ENCODE measurements at regions not wholly inside any gene's neighbourhood (a gene's known extent, or its start where the extent isn't known, plus 50 kb on each side); places are given as distances from the start of the nearest gene placed in this dataset.

- no peak overlapping the region for H4K5ac ChIP-seq (ENCODE audit: low read depth, low read length)
- peaks cover 5% of the 10 kb centered on the region; the same call in 1 of the 2 replicates for H3K9me3 ChIP-seq (ENCODE audit: control insufficient read depth, insufficient read depth, low read length)
- BruUV-seq (replicated peaks) = no TSS peak
- no peak overlapping the region for H3K23ac ChIP-seq (ENCODE audit: low read depth, low read length)
- no peak overlapping the region for H2AFZ ChIP-seq (replicated peaks; ENCODE audit: low read length, poor library complexity)
- POLR2A ChIA-PET (ENCODE audit: unreplicated experiment) = no interaction called here
- no peak overlapping the region for H3K9ac ChIP-seq (ENCODE audit: low read depth, low read length)
- H4K91ac ChIP-seq (ENCODE audit: insufficient read depth, low read depth, low read length) = no peak overlapping the region
- H3K4me1 ChIP-seq (ENCODE audit: control insufficient read depth, insufficient read depth, low read length) = no peaks in the 10 kb centered on the region
- intact Hi-C loops (cut with micrococcal nuclease) (no loop called here), dilution Hi-C loops (cut with HindIII; ENCODE audit: low sequenced_read_pairs, unreplicated experiment) (no loop called here), in situ Hi-C loops (cut with MboI; ENCODE audit: low sequenced_read_pairs) (no loop called here)
- H3K56ac ChIP-seq (ENCODE audit: extremely low read depth, insufficient read depth, low read length) = no peak overlapping the region
- H3K4ac ChIP-seq (ENCODE audit: low read depth, low read length) = no peak overlapping the region
- no peak overlapping the region for H3K4me3 ChIP-seq (ENCODE audit: insufficient read depth, low read depth, low read length)
- no peaks in the 10 kb centered on the region for H4K20me1 ChIP-seq (ENCODE audit: insufficient read depth, low read length)
- no peaks in the 10 kb centered on the region for H3K36me3 ChIP-seq (ENCODE audit: control insufficient read depth, insufficient read depth, low read length)
- H2AK5ac ChIP-seq (ENCODE audit: low read depth, low read length) = no peak overlapping the region
- H4K8ac ChIP-seq (ENCODE audit: low read depth in 2 of 2, low read length in 2 of 2) = no peak overlapping the region
- H3K27me3 ChIP-seq (ENCODE audit: control insufficient read depth, insufficient read depth, low read length) = no peaks in the 10 kb centered on the region
- no peak overlapping the region for H3K4me2 ChIP-seq (ENCODE audit: low read depth, low read length)
- H3K14ac ChIP-seq (replicated peaks; ENCODE audit: low read depth, low read length) = no peak overlapping the region
- H2BK5ac ChIP-seq (ENCODE audit: low read depth, low read length, poor library complexity, severe bottlenecking) = no peak overlapping the region
- no peak overlapping the region for H2BK15ac ChIP-seq (ENCODE audit: low read depth, low read length)
- CTCF ChIA-PET = no interaction called here
- no peaks in the 10 kb centered on the region for H3K79me1 ChIP-seq (ENCODE audit: low read depth in 1 of 2, low read length in 2 of 2)
- DNase-seq (no peak), ATAC-seq (ENCODE audit: low read depth) (no peak)
- H2BK20ac ChIP-seq (ENCODE audit: low read depth, low read length) = no peak overlapping the region
- no peak for TF ChIP-seq RFX5 (IDR thresholded peaks at IDR 0.05; ENCODE audit: low read depth, low read length)
- no peak for TF ChIP-seq NFE2L2 (IDR thresholded peaks at IDR 0.05; ENCODE audit: low read depth, low read length)
- TF ChIP-seq, protein P1, sequence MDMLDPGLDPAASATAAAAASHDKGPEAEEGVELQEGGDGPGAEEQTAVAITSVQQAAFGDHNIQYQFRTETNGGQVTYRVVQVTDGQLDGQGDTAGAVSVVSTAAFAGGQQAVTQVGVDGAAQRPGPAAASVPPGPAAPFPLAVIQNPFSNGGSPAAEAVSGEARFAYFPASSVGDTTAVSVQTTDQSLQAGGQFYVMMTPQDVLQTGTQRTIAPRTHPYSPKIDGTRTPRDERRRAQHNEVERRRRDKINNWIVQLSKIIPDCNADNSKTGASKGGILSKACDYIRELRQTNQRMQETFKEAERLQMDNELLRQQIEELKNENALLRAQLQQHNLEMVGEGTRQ (IDR thresholded peaks at IDR 0.05; ENCODE audit: low read depth, low read length) = no peak
- no peak for TF ChIP-seq MAZ (IDR thresholded peaks at IDR 0.05; ENCODE audit: borderline replicate concordance, low read depth, low read length)
- TF ChIP-seq FOS (IDR thresholded peaks at IDR 0.05; ENCODE audit: low read depth, low read length) = no peak
- TF ChIP-seq, protein P2, sequence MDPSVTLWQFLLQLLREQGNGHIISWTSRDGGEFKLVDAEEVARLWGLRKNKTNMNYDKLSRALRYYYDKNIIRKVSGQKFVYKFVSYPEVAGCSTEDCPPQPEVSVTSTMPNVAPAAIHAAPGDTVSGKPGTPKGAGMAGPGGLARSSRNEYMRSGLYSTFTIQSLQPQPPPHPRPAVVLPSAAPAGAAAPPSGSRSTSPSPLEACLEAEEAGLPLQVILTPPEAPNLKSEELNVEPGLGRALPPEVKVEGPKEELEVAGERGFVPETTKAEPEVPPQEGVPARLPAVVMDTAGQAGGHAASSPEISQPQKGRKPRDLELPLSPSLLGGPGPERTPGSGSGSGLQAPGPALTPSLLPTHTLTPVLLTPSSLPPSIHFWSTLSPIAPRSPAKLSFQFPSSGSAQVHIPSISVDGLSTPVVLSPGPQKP (IDR thresholded peaks at IDR 0.05; ENCODE audit: borderline replicate concordance, low read depth, low read length) = no peak
- no peak for TF ChIP-seq CTCF (conservative IDR thresholded peaks at IDR 0.05; ENCODE audit: low read depth, low read length)
- no peak for TF ChIP-seq POLR2A (IDR thresholded peaks at IDR 0.05; ENCODE audit: low read depth, low read length)
- no peak for TF ChIP-seq CEBPB (IDR thresholded peaks at IDR 0.05; ENCODE audit: low read depth, low read length)
- no peak for TF ChIP-seq CHD1 (IDR thresholded peaks at IDR 0.05; ENCODE audit: low read depth, low read length)
- no peak for TF ChIP-seq RCOR1 (IDR thresholded peaks at IDR 0.05; ENCODE audit: insufficient replicate concordance, low read length)
- TF ChIP-seq SMC3 (IDR thresholded peaks at IDR 0.05; ENCODE audit: low read depth, low read length) = no peak
- TF ChIP-seq MAFK (IDR thresholded peaks at IDR 0.05; ENCODE audit: low read depth, low read length) = no peak
- no peak overlapping the region for H2BK120ac ChIP-seq (ENCODE audit: low read depth, low read length)
- H3K9me1 ChIP-seq (ENCODE audit: insufficient read depth, low read length) = no peaks in the 10 kb centered on the region
- no peak overlapping the region for H3K27ac ChIP-seq (ENCODE audit: insufficient read depth, low read length)
- no peak overlapping the region for H3K18ac ChIP-seq (ENCODE audit: low read depth, low read length)
- H2AK9ac ChIP-seq (replicated peaks; ENCODE audit: low read depth, low read length, poor library complexity) = no peak overlapping the region
Observed at GRCh38 chr13:88369866-88370265, 698.7 kb downstream of the SLITRK5 start.

All from IMR-90 (cell line).